Endothelial cell of umbilical vein (primary cell): ENCODE measurements at regions not wholly inside any gene's neighbourhood (a gene's known extent, or its start where the extent isn't known, plus 50 kb on each side); places are given as distances from the start of the nearest gene placed in this dataset.

ENCODE experiments used
- FOS ChIP-seq: IDR thresholded peaks from 2 replicates; pipeline ENCODE4 v1.6.1; 2011; ENCODE audit warnings: mild to moderate bottlenecking, low read length, moderate library complexity, borderline replicate concordance; ENCODE audit not compliant: insufficient read depth
- MYC ChIP-seq: IDR thresholded peaks from one replicate; pipeline ENCODE4 v1.6.1; 2011; ENCODE audit warnings: mild to moderate bottlenecking, low read depth, low read length
- POLR2A ChIP-seq: IDR thresholded peaks from 2 replicates; pipeline ENCODE4 v1.6.1; 2012; ENCODE audit warnings: low read depth, mild to moderate bottlenecking, control low read depth, low read length
- TF ChIP-seq, protein P1 (sequence below), 2 donors: IDR thresholded peaks; 1 replicate in 1 of 2; 2 replicates in 1 of 2; pipeline ENCODE4 v1.5.1; 2011; ENCODE audit warnings: low read length in 2 of 2, mild to moderate bottlenecking in 2 of 2, moderate library complexity in 2 of 2, control low read depth in 1 of 2, inconsistent platforms in 1 of 2, low read depth in 1 of 2; ENCODE audit not compliant: insufficient read depth in 1 of 2; ENCODE audit errors: extremely low read depth in 1 of 2

DNA sequence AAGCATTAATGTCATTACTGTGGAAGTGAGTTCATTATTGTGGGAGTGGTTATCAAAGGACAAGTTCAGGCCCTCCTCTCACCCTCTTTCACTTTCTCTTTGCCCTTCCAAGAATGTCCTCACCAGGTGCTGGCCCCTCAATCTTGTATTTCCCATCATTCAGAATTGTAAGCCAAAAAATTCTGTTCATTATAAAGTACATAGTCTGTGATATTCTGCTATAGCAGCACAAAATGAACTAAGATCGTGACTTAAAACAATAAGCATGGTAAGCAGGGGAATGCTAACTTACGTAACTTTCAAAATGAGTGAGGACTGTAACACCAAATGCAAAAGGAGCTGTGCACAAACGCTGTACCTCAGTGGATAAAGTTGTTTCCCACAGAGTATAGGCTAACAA is 515.7 kb upstream of the BTBD3 start:
- TF ChIP-seq, protein P1, sequence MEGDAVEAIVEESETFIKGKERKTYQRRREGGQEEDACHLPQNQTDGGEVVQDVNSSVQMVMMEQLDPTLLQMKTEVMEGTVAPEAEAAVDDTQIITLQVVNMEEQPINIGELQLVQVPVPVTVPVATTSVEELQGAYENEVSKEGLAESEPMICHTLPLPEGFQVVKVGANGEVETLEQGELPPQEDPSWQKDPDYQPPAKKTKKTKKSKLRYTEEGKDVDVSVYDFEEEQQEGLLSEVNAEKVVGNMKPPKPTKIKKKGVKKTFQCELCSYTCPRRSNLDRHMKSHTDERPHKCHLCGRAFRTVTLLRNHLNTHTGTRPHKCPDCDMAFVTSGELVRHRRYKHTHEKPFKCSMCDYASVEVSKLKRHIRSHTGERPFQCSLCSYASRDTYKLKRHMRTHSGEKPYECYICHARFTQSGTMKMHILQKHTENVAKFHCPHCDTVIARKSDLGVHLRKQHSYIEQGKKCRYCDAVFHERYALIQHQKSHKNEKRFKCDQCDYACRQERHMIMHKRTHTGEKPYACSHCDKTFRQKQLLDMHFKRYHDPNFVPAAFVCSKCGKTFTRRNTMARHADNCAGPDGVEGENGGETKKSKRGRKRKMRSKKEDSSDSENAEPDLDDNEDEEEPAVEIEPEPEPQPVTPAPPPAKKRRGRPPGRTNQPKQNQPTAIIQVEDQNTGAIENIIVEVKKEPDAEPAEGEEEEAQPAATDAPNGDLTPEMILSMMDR (IDR thresholded peaks at IDR 0.05; ENCODE audit: extremely low read depth in 1 of 2, insufficient read depth in 1 of 2, low read depth in 1 of 2, low read length in 2 of 2), result no peak
- TF ChIP-seq FOS (no peak), POLR2A (no peak), MYC (no peak)
